ENCODE measurements at regions not wholly inside any gene's neighbourhood (a gene's known extent, or its start where the extent isn't known, plus 50 kb on each side); places are given as distances from the start of the nearest gene placed in this dataset.
"Not testable (repeated sequence)": the region's sequence is repeated elsewhere in the genome, so short reads cannot be mapped to it uniquely, and the experiment has no call there.

DNA sequence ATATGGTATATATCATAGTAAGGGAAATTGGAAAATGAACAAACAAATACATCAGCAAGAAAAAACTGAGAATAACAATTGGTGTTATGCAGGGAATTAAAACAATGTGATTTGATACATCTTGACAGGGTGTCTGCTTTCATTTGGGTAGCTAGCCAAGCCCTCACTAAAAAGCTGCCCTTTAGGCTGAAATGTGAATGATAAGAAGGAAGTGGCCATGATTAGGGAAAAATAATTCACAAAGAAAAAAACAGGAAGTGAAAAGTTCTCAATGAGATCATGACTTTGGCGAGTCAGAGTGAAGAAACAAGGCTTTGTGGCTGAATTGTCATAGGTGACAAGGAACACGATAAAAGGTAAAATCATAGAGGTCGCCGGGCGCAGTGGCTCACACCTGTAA lies 675.8 kb upstream of the SLIT2 start:
- DNase-seq = no peak

DNA sequence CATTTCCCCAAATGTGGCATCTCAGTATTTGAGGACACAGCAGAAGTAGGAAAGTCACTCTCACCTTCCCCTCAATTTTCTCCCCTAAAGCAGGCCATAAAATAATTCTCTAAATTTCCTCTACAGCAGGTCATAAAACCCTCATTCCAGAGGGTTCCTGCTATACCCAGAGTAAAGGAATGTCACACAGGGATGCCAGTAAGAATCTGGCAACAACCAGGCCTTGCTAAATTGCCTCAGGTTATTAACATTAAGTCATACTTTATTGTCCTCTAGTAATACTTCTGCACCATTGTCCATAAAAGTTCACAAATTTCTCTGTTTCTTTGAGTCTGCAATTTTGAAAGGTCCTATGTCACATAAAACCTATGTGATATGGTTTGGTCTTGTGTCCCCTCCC lies 685.7 kb upstream of the SLIT2 start:
- no peak for DNase-seq

DNA sequence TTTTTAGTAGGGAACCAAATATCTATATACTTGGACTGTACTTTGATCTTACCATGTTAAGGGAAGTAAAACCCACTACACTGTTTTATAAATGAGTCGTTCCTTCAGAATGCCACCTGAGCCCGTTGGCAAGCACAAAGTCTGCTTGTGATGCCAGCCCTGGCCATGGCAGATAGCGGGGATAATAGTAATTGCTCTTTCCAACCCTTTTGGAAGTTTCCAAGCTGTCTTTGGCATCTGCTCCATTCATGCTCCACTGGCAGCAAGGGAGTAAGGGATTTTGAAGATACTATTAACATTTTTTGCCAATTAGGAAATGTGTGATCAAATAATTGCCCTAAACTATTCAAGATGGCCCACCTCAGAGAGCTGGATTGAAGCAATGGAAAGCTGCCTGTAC lies 689.2 kb upstream of the SLIT2 start:
- no peak for DNase-seq

DNA sequence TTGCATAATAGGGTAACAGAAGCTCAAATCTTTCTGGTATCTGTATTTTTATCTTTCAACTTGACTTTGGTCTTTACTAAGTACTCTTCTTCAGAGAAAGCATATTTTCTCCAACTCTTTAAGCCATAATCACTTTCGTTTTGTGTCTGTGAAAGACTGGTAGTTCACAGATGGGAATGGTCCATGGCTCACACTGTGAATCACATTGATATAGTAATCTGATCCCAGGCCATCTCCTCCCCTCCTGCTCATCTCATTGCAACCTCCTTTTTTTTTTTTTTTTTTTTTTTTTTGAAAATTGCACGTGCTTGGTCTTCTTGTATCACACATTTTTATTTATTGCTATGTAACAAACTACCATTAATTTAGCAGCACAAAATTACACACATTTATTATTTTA lies 694.5 kb upstream of the SLIT2 start:
- DNase-seq = no peak

DNA sequence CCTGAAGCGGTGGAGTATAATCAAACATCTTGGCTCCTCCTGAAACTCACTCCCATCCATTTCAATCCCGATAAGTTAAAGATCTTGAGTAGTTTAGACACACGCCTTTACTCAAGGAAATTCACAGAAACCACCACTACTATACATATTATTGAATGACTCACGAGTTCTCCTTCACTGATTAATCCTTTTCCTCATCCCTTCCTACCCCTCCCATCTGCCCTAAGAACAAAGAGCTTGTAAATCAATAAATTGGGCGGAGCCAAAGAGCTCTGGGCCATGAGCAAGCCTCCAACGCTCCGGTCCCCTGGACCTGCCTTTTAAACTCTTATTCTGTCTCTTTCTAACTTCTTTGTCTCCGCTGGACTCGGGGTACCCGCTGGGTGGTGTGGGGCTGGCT lies 695.4 kb upstream of the SLIT2 start:
- DNase-seq = not testable (repeated sequence)

DNA sequence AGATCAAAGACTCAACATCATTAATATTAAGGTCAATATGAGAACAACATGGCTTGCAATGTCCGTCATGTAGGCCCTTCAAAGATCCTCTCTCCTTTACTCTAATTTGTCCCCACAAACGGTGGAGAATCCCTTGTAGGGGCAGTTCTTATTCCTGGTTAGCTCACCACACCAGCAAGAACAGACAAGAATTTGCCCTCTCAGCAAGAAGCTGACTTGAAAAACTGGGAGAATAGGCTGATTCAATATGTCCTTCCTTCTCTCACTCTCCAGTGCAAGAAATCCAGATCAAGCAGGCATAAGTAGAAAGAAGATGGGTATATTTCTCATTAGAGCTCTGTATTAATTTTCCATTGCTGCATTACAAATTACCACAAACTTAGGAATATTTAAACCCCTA lies 704.2 kb upstream of the SLIT2 start:
- DNase-seq = no peak

DNA sequence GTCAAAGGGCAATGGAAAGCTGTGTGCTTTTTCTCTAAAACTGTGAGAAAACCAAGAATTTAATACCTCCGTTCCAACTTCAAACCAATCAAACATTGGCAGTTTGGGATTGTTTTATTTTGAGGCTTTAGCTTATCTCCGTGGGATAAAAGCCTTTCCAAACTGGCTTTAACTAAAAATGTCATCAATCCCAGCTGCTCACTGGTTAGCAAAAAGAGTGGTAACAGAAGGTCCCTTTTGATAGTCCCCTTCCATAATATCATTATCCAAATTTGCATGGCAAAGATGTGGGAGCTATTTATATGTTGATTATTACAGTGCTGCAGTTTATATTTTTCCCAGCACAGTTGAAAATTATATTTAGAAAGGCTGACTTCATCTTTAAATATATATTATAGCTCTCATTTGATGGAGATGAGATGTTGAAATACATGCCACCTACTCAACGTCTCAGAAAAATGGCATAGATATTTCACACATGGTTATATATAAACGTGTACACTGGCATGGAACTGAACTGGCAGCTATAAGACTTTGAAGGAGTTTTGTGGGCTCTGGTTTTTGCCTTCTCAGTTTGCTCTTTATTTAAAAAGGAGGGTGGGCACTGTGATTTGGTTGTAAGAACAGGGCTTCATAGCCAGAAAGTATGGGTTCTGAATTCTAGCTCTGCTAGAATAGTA lies 707.1 kb upstream of the SLIT2 start:
- no peak for DNase-seq

DNA sequence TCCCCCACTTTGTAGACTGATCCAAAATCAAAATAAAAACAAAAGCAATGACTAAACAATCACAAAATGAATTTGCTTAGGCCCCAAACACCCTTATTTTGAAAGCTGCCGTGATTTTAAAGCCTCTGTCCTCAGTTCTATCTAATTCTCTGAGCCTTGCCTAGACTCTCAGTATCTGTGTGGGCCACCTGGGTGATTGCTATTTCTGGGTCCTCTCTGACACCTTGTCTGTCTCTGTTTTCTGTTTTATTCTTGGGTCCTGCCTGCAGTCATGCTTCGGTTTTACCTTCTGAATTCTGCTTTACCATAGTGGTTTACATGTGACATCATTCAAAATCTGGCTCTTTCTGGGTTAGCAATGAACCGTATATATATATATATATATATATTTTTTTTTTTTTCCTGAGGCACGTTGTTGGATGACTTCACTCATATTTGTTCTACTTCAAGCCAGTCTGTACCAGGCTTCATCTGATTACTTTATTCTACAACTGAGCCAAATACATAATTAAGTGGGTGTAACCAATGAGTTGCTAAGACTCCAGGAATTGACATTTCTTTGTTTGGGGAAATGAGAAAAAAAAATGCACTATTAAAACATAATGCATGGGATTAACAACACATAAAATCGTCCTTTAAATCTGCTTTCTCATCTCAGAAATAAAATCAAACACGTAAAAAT lies 710.7 kb upstream of the SLIT2 start:
- no peak for DNase-seq

DNA sequence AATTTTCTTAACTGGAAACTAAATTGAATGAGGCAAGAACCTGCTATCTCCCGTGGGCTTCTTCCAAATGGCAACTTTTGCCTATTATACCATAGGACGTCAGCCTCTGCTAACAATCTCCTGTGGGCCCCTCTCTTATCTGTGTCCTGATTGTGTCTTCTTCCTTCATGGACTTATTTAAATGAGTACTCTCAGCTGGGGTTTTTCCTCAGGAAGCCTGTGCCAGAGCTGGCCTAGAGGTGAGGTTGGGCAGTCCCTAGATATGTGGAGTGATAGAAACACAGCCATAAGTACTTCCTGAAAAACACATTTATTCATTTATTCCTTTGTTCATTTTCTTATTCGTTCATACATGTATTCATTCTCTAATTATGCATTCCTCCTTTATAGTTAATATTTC lies 712.5 kb upstream of the SLIT2 start:
- no peak for DNase-seq

DNA sequence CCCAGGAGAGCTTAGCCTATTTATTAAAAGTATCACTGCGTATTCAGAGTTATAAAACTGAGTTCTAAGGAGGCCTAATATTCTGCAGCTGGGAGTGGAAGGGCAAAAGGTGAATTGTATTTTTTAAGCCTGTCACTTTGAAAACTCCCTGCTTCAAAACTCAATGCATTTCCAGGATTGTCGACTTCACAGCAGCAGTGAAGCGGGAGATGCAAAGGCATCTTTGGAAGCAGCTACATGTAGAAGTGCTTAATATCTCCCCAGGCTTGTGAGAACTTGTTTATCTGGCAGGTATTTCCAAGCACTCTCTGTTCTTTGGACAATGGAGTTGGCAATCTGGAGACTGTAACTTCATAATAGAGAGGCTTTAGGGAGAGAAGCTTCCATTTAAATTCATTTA lies 717.5 kb upstream of the SLIT2 start:
- no peak for DNase-seq

DNA sequence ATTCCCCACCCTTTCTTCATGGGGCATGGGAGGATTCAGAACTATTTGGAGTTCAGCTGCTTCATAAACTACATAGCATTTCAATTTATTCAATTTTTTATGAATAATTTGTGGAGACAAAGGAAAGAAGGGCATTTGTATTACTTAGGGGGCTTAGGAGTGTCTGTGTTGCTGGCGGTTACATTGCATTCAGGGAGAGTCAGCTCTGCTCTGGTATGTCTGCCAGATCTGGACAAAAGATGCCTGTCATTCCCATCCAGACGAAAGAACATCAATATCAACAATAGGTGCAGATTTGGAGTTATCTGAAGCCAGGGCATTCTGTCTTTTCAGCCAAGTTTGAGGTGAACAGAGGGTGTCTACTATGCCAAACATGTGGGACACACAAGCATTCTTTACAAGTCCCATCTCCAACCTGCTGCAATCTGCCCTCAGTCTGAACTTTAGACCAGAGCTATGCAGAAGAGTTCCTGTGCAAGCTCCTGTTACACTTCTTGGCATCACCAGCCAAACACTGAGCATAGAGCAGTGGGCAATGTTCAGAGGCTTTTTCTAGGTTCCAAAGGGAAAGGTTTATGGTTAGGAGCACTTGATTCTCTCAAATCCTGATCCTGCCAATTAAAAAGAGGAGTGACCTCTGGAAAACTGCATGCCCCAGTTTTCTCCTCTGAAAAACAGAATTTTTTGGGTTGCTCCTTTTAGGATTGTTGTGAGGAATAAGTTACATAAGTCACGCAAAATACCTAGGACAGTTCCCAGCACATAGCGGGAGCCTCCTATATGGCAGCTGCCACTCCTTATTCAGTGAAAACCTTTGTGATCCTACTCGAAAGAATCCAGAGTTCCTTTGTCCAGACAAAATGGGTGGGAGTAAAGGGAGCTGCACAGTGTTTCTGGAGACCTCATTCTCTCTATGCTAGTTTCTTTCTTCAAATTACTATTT lies 719.5 kb upstream of the SLIT2 start:
- no peak for DNase-seq

DNA sequence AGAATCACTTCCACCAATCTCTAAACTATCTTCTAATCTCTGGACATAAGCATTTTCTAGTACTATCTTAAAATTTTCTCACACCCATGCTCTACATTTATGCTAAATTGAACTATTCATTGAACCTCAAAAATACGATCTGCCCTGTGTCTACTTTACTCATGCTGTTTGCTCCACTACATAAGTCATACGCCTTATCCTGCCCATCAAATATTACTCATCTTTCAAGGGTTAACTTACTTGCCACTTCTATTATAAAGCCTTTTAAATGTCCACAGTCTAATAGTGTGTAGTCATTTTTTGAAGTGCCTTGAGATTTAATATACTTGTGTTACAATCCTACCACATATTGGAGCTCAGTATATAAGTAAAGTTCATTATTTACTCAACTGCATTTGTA lies 727.7 kb upstream of the SLIT2 start:
- DNase-seq = no peak

DNA sequence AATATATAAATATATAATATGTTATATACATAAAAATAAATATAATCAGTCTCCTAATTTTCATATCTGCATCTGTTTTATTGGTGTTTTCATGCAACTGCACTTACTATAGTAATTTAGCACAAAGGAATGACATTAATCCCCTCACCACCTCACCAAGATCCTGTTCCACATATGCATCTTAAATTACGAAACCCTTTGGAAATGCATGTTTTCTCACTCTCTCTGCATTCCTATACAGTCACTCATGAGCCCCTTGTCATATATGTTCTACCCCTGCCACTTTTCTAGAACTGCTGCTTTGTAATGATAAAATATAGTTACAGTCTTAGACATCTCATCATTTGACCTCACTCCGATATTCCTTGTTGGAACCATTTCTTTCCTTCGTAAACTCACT lies 728.7 kb upstream of the SLIT2 start:
- no peak for DNase-seq

DNA sequence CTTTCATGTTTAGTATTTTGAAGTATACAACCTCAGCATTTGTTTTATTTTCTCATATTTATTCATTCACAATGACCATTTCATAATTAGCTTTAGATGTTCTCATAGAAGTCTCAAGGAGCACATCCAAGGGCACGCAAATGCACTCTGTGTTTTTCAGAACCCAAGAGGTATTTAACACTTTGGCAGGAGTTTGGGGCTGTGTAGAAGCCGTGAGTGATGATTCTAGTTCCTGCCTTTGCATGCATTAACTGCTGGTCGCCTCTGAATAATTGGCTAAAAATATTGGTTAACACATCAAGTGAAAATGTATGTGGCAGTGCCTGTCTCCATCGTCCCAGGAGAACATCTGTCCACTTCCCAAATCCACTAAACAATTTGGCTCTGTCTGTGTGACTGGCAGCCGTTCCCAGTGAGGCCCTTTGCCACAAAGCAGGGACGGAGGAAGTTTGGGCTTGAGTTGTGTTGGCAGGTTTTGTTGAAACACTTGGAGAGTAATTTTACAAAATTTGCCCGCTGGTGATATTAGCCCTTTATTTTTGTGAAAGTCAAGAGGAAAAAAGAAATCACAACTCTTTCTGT lies 730.7 kb upstream of the SLIT2 start:
- DNase-seq = no peak

DNA sequence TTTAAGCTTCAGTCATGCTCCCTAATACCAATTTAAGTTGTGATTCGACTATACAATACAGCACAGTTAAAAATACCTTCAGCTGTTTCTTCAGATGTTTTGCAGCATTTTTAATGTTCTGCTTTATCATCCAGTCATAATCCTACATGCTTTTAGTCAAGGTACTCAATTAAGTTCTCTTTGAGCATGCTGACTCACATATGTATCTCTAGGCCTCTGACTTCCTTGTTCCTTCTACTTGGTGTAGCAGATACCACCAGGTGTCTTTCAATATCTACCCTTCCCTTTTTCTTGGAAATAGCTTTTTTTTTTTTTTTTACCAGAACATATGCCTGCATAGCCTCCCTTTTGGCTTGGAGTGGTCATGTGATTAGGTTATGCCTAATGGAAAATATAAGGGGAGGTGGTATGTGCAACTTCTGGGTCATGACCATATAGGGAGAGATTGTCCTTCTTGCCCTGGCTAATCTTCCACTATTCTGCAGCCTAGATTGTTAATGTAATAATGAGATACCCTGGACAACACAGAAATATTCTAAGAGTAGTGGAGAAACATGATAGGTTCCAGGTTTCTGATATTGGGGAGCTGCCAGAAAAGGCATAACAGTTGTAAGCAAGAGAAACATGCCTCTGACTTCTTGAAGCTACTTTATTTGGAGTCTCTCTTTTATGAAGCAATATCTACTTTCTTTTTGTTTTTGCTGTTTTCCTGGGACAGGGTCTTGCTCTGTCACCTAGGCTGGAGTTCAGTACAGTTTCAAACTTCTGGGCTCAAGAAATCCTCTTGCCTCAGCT lies 737.2 kb upstream of the SLIT2 start:
- DNase-seq = no peak

DNA sequence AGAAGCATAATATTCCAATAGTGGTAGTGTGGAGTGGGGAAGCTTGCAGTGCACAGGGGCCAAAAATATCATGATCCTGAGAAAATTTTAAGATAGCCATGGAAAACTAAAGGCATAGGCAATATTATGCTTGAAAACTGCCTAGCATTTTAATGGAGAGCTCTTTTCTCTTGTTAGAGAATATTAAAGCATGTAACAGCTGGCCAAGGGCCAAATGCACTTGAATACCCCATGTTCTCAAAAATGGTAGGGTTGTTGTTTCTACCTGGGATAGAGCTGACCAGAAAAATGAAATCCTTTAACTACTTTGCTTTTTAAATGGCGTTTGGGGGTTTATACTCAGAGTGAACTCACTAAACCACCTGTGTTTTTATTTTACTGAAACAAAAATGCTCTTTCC lies 739.6 kb upstream of the SLIT2 start:
- no peak for DNase-seq

DNA sequence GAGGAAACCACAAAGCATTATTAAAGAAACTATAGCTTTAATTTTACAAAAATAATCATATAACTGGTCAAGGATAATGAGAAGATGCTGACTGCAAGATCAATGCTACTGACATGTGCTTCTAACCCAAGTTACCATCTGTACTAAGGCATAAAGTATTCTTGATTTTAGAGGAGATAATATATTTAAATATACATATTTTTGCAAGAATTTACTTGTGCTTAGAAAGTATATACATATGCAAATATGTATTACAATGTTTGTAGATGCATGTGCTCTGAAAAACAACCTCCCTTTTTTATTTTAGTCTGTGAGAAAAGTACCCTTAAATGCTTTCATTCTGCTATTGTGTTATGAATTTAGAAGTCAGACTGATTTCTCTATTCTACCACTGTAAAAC lies 740.7 kb upstream of the SLIT2 start:
- DNase-seq = no peak

DNA sequence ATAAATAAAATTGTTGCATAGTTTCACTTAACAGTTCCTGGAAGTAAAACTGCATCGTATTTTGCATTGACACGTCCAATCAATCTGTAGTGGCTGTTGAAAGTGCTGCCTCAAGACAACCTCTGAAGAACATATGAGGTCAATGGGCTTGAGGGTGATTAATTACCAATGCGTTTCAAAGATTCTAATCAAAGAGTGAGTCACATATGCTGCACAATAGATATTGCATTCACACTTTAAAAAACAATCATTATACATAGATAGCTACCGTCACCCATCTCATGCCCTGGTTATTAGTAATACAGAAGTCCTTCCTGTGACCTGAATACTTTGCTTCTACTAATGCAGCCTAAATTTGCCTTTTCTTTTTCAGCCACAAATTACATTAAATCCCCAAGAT lies 743.3 kb upstream of the SLIT2 start:
- no peak for DNase-seq

DNA sequence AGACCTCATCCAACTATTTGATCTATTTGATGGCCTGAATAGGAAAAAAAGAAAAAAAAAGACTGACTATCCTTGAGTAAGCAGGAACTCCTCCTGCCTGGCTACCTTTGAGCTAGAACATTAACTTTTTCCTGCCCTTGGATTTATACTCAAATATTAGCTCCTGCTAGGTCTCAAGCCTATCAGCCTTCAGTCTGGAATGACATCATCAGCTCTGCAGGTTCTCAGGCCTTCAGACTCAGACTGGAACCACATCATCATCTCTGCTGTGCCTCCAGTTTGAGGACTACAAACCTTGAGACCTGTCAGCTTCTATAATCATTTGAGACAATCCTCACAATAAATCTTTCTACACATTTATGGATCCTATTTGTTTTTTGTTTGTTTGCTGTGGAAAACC lies 754.0 kb upstream of the SLIT2 start:
- DNase-seq = no peak

DNA sequence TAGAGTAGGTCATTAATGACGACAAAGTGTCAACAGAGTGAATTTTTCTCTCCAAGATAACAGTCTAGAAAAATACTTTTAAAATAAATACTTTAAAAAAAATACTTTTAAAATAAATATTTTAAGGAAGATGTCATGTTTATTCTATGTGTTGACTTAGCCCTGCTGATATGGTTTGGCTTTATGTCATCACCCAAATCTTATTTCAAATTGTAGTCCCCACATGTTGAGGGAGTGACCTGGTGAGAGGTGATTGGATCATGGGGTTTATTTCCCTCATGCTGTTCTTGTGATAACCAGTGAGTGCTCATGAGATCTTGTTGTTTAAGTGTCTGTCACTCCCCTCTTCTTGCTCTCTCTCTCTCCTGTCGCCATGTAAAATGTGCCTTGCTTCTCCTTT lies 754.9 kb upstream of the SLIT2 start:
- no peak for DNase-seq

DNA sequence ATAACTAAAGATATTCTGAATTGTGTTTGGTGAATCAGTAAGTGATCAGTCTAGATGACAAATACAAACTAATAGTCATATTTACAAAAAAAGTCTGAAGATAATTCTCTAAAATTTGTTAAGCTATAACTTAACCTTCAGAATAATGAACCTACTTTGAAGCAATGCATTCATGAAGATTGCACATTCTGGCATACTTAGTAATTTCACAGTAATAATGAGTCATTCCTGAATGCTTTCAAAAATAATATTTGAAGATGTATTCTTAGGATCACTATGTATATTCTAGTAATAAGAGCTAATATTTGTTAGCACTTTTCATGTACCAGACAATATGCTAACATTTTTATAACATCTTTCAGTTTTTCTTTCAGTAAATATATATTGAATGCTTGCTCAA lies 756.7 kb upstream of the SLIT2 start:
- DNase-seq = no peak

DNA sequence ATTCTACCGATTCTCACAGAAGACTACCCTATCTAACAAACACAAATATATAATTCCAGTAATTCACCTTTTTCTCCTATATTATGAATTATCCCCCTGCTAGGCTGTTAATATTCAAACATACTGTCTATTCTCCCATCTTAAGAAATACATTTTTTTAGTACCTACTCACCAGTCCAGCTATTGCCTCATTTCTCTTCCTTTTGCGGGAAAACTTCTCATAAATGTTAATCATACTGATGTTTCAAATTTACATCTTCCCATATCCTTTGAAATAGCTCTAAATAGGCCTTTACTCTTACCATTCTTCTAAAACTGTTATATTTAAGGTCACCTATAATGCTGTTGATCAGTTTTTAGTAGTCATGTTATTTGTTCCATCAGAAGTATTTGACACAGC lies 759.1 kb upstream of the SLIT2 start:
- no peak for DNase-seq

DNA sequence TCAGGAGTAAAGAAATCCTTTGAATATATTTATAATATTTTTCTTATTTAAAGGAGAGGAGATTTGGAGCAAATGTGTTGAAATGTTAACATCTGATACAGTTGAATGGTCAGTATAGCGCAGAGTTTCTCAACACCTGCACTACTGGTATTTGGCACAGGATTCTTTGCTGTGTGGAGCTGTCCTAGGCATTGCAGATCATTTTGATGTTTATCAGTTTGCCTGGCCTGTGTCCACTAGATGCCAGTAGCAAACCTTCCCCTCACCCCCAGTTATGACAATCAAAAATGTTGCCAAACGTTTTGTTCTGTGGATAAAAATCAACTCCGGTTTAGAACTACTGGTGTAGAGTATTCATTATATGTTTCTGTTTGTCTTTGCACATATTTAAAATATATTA lies 765.3 kb upstream of the SLIT2 start:
- no peak for DNase-seq

Measured in DMS 273 treated with DMSO at 0.1 percent for 48 hours (cell line).